ENCODE measurements at regions not wholly inside any gene's neighbourhood (a gene's known extent, or its start where the extent isn't known, plus 50 kb on each side); places are given as distances from the start of the nearest gene placed in this dataset.

- Histone ChIP-seq H3K4me3 (no peak overlapping the region), H3K27me3 (no peaks in the 10 kb centered on the region), H3K9me3 (no peaks in the 10 kb centered on the region), H3K27ac (no peak overlapping the region), H3K36me3 (no peaks in the 10 kb centered on the region), H3K4me1 (no peaks in the 10 kb centered on the region)
- no peak for ATAC-seq
- no peak for DNase-seq
- FAIRE-seq: no peak
- intact Hi-C loops (cut with DNase I): no loop called here
- 85 to 92% methylated on average over 6 of the region's 6 CpGs for WGBS, 2 donors
- no peak for TF ChIP-seq CTCF (IDR thresholded peaks at IDR 0.05)
Observed at GRCh38 chrX:6757631-6758030, 222.7 kb upstream of the VCX3A start.

GRCh38 chrX:6748595-6748994 is 213.7 kb upstream of the VCX3A start:
- Histone ChIP-seq H3K27ac (no peak overlapping the region), H3K4me3 (no peak overlapping the region), H3K27me3 (no peaks in the 10 kb centered on the region), H3K4me1 (no peaks in the 10 kb centered on the region), H3K36me3 (no peaks in the 10 kb centered on the region), H3K9me3 (no peaks in the 10 kb centered on the region)
- ATAC-seq (no peak), DNase-seq (no peak), FAIRE-seq (no peak)
- intact Hi-C loops (cut with DNase I): no loop called here
- WGBS, 2 donors: 75 to 78% methylated on average over 3 of the region's 3 CpGs
- TF ChIP-seq CTCF (IDR thresholded peaks at IDR 0.05): no peak

- 73% methylated on average over 11 of the region's 11 CpGs for WGBS, 2 donors
- no peak overlapping the region for H3K4me3 ChIP-seq
- no peaks in the 10 kb centered on the region for H3K9me3 ChIP-seq
- ATAC-seq: no peak
- no peak overlapping the region for H3K27ac ChIP-seq
- no peak for FAIRE-seq
- H3K4me1 ChIP-seq: no peaks in the 10 kb centered on the region
- H3K27me3 ChIP-seq: no peaks in the 10 kb centered on the region
- no peak for TF ChIP-seq CTCF (IDR thresholded peaks at IDR 0.05)
- H3K36me3 ChIP-seq: no peaks in the 10 kb centered on the region
- intact Hi-C loops (cut with DNase I): no loop called here
- DNase-seq: no peak
Observed at GRCh38 chrX:6738518-6739470, 203.9 kb upstream of the VCX3A start.

- Histone ChIP-seq H3K4me3 (no peak overlapping the region), H3K4me1 (no peaks in the 10 kb centered on the region), H3K27me3 (no peaks in the 10 kb centered on the region), H3K9me3 (no peaks in the 10 kb centered on the region), H3K27ac (no peak overlapping the region), H3K36me3 (no peaks in the 10 kb centered on the region)
- intact Hi-C loops (cut with DNase I): no loop called here
- DNase-seq (no peak), ATAC-seq (no peak), FAIRE-seq (no peak)
- no peak for TF ChIP-seq CTCF (IDR thresholded peaks at IDR 0.05)
- WGBS, 2 donors: 74 to 85% methylated on average over 6 of the region's 6 CpGs
Observed at GRCh38 chrX:6734844-6735634, 200.1 kb upstream of the VCX3A start.

Measured in pancreas (tissue), 10 donors.